ENCODE measurements at regions not wholly inside any gene's neighbourhood (a gene's known extent, or its start where the extent isn't known, plus 50 kb on each side); places are given as distances from the start of the nearest gene placed in this dataset.

DNA sequence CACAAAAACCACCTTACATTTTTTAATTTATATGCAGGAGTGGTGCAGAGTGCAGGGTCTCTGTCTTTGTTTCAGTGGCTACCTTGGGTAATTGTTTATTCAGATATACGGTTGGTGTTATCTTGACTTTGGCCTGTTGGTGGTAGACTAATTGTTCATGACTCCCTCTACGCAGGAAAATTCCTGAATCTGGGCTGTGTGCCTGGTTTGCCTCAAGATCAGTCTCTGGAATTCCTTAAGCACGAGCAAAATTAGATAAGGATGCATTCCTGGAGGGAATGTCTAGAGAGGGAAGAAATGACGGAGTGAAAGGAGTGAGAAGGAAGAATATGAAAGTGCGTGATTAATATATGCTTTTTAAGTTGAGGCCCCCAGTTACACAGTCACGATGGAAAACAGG lies 576.9 kb upstream of the PCDH10 start:
- DNase-seq = no peak
- Histone ChIP-seq H2BK12ac (ENCODE audit: insufficient read length, low read depth, low read length) (no peak overlapping the region), H4K91ac (ENCODE audit: insufficient read length, low read depth, low read length) (no peak overlapping the region), H3K56ac (ENCODE audit: insufficient read length, low read depth, low read length) (no peak overlapping the region), H4K8ac (replicated peaks; ENCODE audit: insufficient read length, low read depth, low read length) (no peak overlapping the region), H3T11ph (ENCODE audit: low read length) (no peak overlapping the region), H2BK5ac (ENCODE audit: insufficient read length, low read length) (no peak overlapping the region), H4K5ac (ENCODE audit: insufficient read length, low read depth, low read length) (no peak overlapping the region), H3K79me2 (ENCODE audit: insufficient read depth, low read length) (no peaks in the 10 kb centered on the region), H3K27ac (ENCODE audit: insufficient read length, low read depth, low read length) (no peak overlapping the region), H3K9me3 (ENCODE audit: control insufficient read depth, low read depth, low read length) (no peaks in the 10 kb centered on the region), H2BK15ac (ENCODE audit: low read depth, low read length) (no peak overlapping the region), H2BK120ac (ENCODE audit: low read depth, low read length, poor library complexity, severe bottlenecking) (no peak overlapping the region), H2AFZ (ENCODE audit: low read length) (peak overlapping the region; percentile 56), H3K23ac (ENCODE audit: insufficient read length, low read depth, low read length) (no peak overlapping the region), H4K20me1 (ENCODE audit: control insufficient read depth, insufficient read depth, insufficient read length) (no peaks in the 10 kb centered on the region), H3K4ac (ENCODE audit: low read depth, low read length) (no peak overlapping the region), H2AK5ac (ENCODE audit: insufficient read length, low read length) (no peak overlapping the region), H3K9ac (ENCODE audit: extremely low read depth, insufficient read length, low read length) (no peak overlapping the region), H3K23me2 (ENCODE audit: insufficient read length, low read depth, low read length, poor library complexity, severe bottlenecking) (no peaks in the 10 kb centered on the region), H3K79me1 (ENCODE audit: insufficient read depth, low read depth, low read length, poor library complexity, severe bottlenecking) (no peaks in the 10 kb centered on the region), H2BK20ac (ENCODE audit: low read depth, low read length, poor library complexity, severe bottlenecking) (no peak overlapping the region), H3K18ac (ENCODE audit: insufficient read length, low read depth, low read length) (no peak overlapping the region), H3K4me1 (ENCODE audit: insufficient read depth, low read length) (no peaks in the 10 kb centered on the region), H3K4me2 (ENCODE audit: insufficient read depth, insufficient read length, low read length) (no peak overlapping the region), H3K27me3 (ENCODE audit: insufficient read depth, low read length) (no peaks in the 10 kb centered on the region), H3K14ac (ENCODE audit: insufficient read depth, low read length) (no peak overlapping the region)
- TF ChIP-seq, protein P1, sequence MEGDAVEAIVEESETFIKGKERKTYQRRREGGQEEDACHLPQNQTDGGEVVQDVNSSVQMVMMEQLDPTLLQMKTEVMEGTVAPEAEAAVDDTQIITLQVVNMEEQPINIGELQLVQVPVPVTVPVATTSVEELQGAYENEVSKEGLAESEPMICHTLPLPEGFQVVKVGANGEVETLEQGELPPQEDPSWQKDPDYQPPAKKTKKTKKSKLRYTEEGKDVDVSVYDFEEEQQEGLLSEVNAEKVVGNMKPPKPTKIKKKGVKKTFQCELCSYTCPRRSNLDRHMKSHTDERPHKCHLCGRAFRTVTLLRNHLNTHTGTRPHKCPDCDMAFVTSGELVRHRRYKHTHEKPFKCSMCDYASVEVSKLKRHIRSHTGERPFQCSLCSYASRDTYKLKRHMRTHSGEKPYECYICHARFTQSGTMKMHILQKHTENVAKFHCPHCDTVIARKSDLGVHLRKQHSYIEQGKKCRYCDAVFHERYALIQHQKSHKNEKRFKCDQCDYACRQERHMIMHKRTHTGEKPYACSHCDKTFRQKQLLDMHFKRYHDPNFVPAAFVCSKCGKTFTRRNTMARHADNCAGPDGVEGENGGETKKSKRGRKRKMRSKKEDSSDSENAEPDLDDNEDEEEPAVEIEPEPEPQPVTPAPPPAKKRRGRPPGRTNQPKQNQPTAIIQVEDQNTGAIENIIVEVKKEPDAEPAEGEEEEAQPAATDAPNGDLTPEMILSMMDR (conservative IDR thresholded peaks at IDR 0.05) = no peak
- Mint-ChIP-seq H3K27ac (no peak overlapping the region), H3K4me3 (no peak overlapping the region), H3K27me3 (ENCODE audit: low read depth) (no peaks in the 10 kb centered on the region), H3K36me3 (ENCODE audit: insufficient read depth in 1 of 3, low read depth in 3 of 3) (peaks cover 0 to 1% (median 0%) of the 10 kb centered on the region in 3 experiments; a peak in 2 of 7 replicates), H3K4me1 (0 out of 4 replicates have a peak, but pooled peaks cover 0 to 2% of the 10 kb centered on the region in 2 experiments), H3K9me3 (no peaks in the 10 kb centered on the region)
- 100% methylated on average over 2 of the region's 6 CpGs for WGBS (ENCODE audit: extremely low coverage, insufficient read length, low lambda C conversion rate)
